ENCODE measurements at regions not wholly inside any gene's neighbourhood (a gene's known extent, or its start where the extent isn't known, plus 50 kb on each side); places are given as distances from the start of the nearest gene placed in this dataset.

GRCh38 chr2:19806131-19806530 lies 95.7 kb downstream of the TTC32 start:
- no peak for TF ChIP-seq CTCF (IDR thresholded peaks at IDR 0.05; ENCODE audit: insufficient read depth, low read depth, low read length, missing control alignments)
- DNase-seq (ENCODE audit: low read depth), result no peak
- H3K4me3 ChIP-seq (ENCODE audit: low read depth, low read length), result no peak overlapping the region

- H3K4me3 ChIP-seq (ENCODE audit: low read depth, low read length), result no peak overlapping the region
- no peak for DNase-seq (ENCODE audit: low read depth)
- no peak for TF ChIP-seq CTCF (IDR thresholded peaks at IDR 0.05; ENCODE audit: insufficient read depth, low read depth, low read length, missing control alignments)
These were observed 96.5 kb downstream of the TTC32 start for GRCh38 chr2:19805266-19805665.

GRCh38 chr2:19804639-19805260 lies 97.0 kb downstream of the TTC32 start:
- H3K4me3 ChIP-seq (ENCODE audit: low read depth, low read length), result no peak overlapping the region
- no peak for TF ChIP-seq CTCF (IDR thresholded peaks at IDR 0.05; ENCODE audit: insufficient read depth, low read depth, low read length, missing control alignments)
- no peak for DNase-seq (ENCODE audit: low read depth)

- no peak for TF ChIP-seq CTCF (IDR thresholded peaks at IDR 0.05; ENCODE audit: insufficient read depth, low read depth, low read length, missing control alignments)
- no peak overlapping the region for H3K4me3 ChIP-seq (ENCODE audit: low read depth, low read length)
- DNase-seq (ENCODE audit: low read depth), result no peak
These were observed 99.5 kb downstream of the TTC32 start for GRCh38 chr2:19802086-19802841.

- no peak for DNase-seq (ENCODE audit: low read depth)
- no peak overlapping the region for H3K4me3 ChIP-seq (ENCODE audit: low read depth, low read length)
- TF ChIP-seq CTCF (IDR thresholded peaks at IDR 0.05; ENCODE audit: insufficient read depth, low read depth, low read length, missing control alignments), result no peak
These were observed 100.3 kb downstream of the TTC32 start for GRCh38 chr2:19801367-19802080.

- H3K4me3 ChIP-seq (ENCODE audit: low read depth, low read length), result no peak overlapping the region
- TF ChIP-seq CTCF (IDR thresholded peaks at IDR 0.05; ENCODE audit: insufficient read depth, low read depth, low read length, missing control alignments), result no peak
- DNase-seq (ENCODE audit: low read depth), result no peak
These were observed 101.0 kb downstream of the TTC32 start for GRCh38 chr2:19800796-19801195.
